Calu3 (cell line): ENCODE measurements at regions not wholly inside any gene's neighbourhood (a gene's known extent, or its start where the extent isn't known, plus 50 kb on each side); places are given as distances from the start of the nearest gene placed in this dataset.
"Not testable (repeated sequence)": the region's sequence is repeated elsewhere in the genome, so short reads cannot be mapped to it uniquely, and the experiment has no call there.

Source experiments
- BruUV-seq: library from RNA; stranded (reverse); fragments of 400-500 nt; replicated peaks from 2 replicates; lab custom pipeline; 2021; lab: Mats Ljungman, UMichigan
- CTCF ChIA-PET: fragments of 300-600 bp; sonication (Branson Sonifier 250); formaldehyde crosslinking; loops from one replicate; lab custom pipeline; 2022; ENCODE audit warnings: antibody characterized with exemption; lab: Charles Lee
- DNase-seq: peaks from one replicate; pipeline ENCODE4 v3.0.0; 2022
- H3K27ac Mint-ChIP-seq: one replicate; pipeline ENCODE4 v1.8.0; 2022; ENCODE audit warnings: mixed read lengths; ENCODE audit not compliant: unreplicated experiment
- H3K27me3 Mint-ChIP-seq: one replicate; pipeline ENCODE4 v1.8.0; 2022; ENCODE audit warnings: mixed read lengths; ENCODE audit not compliant: unreplicated experiment
- H3K36me3 Mint-ChIP-seq: one replicate; pipeline ENCODE4 v1.8.0; 2022; ENCODE audit warnings: mild to moderate bottlenecking, moderate library complexity, mixed read lengths; ENCODE audit not compliant: insufficient read depth, unreplicated experiment
- H3K4me1 Mint-ChIP-seq: one replicate; pipeline ENCODE4 v1.8.0; 2022; ENCODE audit warnings: mild to moderate bottlenecking, low read depth, mixed read lengths; ENCODE audit not compliant: unreplicated experiment
- H3K4me3 Mint-ChIP-seq: one replicate; pipeline ENCODE4 v1.8.0; 2022; ENCODE audit warnings: mild to moderate bottlenecking, low read depth, moderate library complexity, mixed read lengths; ENCODE audit not compliant: unreplicated experiment
- H3K9me3 Mint-ChIP-seq: one replicate; pipeline ENCODE4 v1.8.0; 2022; ENCODE audit warnings: low read depth, mixed read lengths; ENCODE audit not compliant: unreplicated experiment
- intact Hi-C: fragments of 100-400 bp; cut with micrococcal nuclease; formaldehyde crosslinking; loops from one replicate; pipeline ENCODE4 v1.10.0; 2022; ENCODE audit not compliant: unreplicated experiment
- TF ChIP-seq, protein P1 (sequence below): fragments of 200-600 bp; IDR thresholded peaks from one replicate; pipeline ENCODE4 v1.8.0; 2022; ENCODE audit warnings: antibody characterized with exemption; ENCODE audit not compliant: unreplicated experiment

DNA sequence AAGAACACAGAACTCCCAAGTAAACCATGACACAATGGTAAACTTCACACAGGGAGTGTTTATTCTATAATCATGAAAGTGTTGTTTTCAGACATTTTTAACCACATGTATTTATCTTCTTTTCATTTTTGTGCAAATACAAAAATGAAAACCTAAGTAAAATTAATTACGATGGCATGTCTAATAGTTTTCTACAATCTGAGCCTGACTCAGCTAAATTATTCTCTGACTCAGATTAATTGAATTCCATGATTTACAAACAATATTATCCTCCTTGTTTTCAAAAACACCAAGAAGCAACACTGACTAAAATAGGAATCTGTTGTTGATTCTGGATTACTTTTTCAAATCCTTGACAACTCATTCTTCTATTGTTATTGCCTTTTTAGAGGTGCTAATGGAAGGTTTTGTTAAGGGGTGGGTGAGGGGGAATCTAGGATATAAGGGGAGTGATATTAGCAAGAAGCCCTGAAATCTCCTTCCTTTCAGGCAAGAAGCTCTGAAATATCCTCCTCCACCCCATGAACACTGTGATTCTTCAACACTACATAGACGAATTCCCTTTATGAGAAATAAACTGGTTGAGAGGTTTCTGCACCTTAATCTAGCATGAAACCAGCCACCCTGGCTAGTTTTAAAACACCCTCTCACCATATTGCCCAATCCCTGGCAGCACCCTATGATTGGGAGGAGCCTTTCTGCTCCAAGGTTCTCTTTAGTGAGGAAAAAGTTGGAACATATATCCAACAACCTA, 1057.7 kb upstream of the PCDH20 start:
- Mint-ChIP-seq H3K27me3 (no peaks in the 10 kb centered on the region), H3K4me3 (no peak overlapping the region), H3K4me1 (no peaks in the 10 kb centered on the region), H3K36me3 (no peaks in the 10 kb centered on the region), H3K9me3 (peaks cover 2% of the 10 kb centered on the region), H3K27ac (no peak overlapping the region)
- TF ChIP-seq, protein P1, sequence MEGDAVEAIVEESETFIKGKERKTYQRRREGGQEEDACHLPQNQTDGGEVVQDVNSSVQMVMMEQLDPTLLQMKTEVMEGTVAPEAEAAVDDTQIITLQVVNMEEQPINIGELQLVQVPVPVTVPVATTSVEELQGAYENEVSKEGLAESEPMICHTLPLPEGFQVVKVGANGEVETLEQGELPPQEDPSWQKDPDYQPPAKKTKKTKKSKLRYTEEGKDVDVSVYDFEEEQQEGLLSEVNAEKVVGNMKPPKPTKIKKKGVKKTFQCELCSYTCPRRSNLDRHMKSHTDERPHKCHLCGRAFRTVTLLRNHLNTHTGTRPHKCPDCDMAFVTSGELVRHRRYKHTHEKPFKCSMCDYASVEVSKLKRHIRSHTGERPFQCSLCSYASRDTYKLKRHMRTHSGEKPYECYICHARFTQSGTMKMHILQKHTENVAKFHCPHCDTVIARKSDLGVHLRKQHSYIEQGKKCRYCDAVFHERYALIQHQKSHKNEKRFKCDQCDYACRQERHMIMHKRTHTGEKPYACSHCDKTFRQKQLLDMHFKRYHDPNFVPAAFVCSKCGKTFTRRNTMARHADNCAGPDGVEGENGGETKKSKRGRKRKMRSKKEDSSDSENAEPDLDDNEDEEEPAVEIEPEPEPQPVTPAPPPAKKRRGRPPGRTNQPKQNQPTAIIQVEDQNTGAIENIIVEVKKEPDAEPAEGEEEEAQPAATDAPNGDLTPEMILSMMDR = no peak
- no peak for DNase-seq
- CTCF ChIA-PET = no interaction called here
- BruUV-seq = no TSS peak
- intact Hi-C loops = no loop called here

DNA sequence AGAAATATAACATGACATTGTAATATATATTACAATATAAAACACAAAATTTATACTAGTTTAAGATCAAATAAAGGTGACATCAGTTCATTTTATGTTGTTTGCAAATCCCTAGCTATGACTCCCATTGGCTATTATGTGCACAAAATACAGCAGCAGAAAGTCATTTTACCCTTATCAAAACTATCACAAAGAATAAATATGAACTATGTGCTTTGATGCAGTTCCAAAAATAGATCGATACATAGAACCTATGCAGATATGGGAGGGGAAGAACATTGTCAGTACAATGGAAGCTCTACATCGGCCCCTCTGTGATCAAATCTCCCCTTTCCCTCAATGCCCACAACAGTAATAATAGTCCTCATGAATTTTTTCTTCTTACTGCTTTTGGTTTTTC, 1038.1 kb upstream of the PCDH20 start:
- Mint-ChIP-seq H3K27ac (no peak overlapping the region), H3K9me3 (peaks cover 3% of the 10 kb centered on the region), H3K36me3 (no peaks in the 10 kb centered on the region), H3K4me3 (no peak overlapping the region), H3K27me3 (no peaks in the 10 kb centered on the region), H3K4me1 (no peaks in the 10 kb centered on the region)
- BruUV-seq = no TSS peak
- intact Hi-C loops = no loop called here
- TF ChIP-seq, protein P1 = no peak
- no peak for DNase-seq
- CTCF ChIA-PET = no interaction called here

DNA sequence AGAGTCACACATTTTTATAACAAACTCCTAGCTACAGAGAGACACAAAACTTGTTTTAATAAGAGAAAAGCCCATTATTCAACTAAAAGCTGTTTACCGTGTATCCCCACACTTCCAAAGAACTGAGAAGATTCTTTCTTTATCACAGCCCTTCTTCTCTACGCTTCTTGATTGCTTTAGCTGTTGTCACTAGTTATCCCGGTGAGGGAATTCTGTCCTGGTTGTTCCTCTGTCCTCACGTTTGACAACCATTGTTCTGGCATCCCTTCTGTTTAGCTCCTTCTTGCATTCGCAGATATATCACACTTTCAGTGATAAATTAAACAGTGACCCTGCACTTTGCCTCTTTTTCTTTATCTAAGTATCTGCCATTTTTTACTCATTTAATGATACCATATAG, 1035.1 kb upstream of the PCDH20 start:
- TF ChIP-seq, protein P1 = no peak
- H3K27ac Mint-ChIP-seq = no peak overlapping the region
- no TSS peak for BruUV-seq
- CTCF ChIA-PET = no interaction called here
- intact Hi-C loops = no loop called here
- H3K27me3 Mint-ChIP-seq = no peaks in the 10 kb centered on the region
- no peaks in the 10 kb centered on the region for H3K36me3 Mint-ChIP-seq
- no peak overlapping the region for H3K4me3 Mint-ChIP-seq
- no peak for DNase-seq
- peaks cover 3% of the 10 kb centered on the region for H3K9me3 Mint-ChIP-seq
- no peaks in the 10 kb centered on the region for H3K4me1 Mint-ChIP-seq

DNA sequence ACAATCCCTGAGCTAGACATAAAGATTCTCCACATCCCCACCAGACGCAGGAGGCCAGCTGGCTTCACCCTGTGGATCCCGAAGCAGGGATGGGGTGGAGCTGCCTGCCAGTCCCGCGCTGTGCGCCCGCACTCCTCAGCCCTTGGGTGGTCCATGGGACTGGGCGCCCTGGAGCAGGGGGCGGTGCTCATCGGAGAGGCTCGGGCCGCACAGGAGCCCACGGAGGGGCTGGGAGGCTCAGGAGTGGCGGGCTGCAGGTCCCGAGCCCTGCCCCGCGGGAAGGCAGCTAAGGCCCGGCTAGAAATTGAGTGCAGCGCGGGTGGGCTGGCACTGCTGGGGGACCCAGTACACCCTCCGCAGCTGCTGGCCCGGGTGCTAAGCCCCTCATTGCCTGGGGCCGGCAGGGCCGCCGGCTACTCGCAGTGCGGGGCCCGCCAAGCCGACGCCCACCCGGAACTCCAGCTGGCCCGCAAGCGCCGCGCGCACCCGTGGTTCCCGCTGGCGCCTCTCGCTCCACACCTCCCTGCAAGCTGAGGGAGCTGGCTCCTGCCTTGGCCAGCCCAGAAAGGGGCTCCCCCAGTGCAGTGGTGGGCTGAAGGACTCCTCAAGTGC, 1032.2 kb upstream of the PCDH20 start:
- H3K9me3 Mint-ChIP-seq, intact Hi-C loops, BruUV-seq, H3K27ac Mint-ChIP-seq, H3K36me3 Mint-ChIP-seq, H3K4me1 Mint-ChIP-seq, H3K4me3 Mint-ChIP-seq, H3K27me3 Mint-ChIP-seq, CTCF ChIA-PET, DNase-seq: not testable (repeated sequence)

DNA sequence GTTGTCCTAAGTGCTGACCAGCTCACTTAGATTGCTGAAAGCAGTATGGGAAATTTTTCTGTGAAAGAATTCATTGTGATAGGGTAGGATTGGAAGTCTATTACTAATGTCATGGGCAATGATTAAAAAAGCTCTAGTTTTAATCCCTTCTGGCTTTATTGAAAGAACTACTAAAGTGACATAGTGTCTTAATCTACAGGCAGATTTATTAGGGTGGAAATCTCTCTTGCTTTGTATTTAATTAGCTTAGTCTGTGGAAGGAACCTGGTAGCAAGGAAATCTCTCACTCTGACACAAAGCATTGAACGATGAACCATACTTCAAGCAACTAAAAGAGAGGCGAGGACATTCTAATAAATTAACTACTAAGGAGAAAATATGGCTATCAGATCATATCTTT, 1029.2 kb upstream of the PCDH20 start:
- DNase-seq = no peak
- Mint-ChIP-seq H3K4me1 (no peaks in the 10 kb centered on the region), H3K36me3 (no peaks in the 10 kb centered on the region), H3K4me3 (no peak overlapping the region), H3K9me3 (no peaks in the 10 kb centered on the region), H3K27ac (no peak overlapping the region), H3K27me3 (no peaks in the 10 kb centered on the region)
- intact Hi-C loops = no loop called here
- TF ChIP-seq, protein P1 = no peak
- CTCF ChIA-PET = no interaction called here
- BruUV-seq = no TSS peak
